MM.1S (cell line): ENCODE measurements at regions not wholly inside any gene's neighbourhood (a gene's known extent, or its start where the extent isn't known, plus 50 kb on each side); places are given as distances from the start of the nearest gene placed in this dataset.

ENCODE experiments used
- DNase-seq: peaks from one replicate; pipeline ENCODE4 v3.0.0-alpha.2; 2015
- H2AFZ ChIP-seq: fragments of 300-600 bp; sonication (generic); 2 replicates; pipeline ENCODE4 v1.6.0; 2016; ENCODE audit warnings: antibody characterized with exemption, low read length
- H3F3A ChIP-seq: fragments of 300-600 bp; sonication (generic); 2 replicates; pipeline ENCODE4 v1.6.1; 2016; ENCODE audit warnings: mild to moderate bottlenecking, antibody characterized with exemption, low read length, moderate library complexity, mixed read lengths; ENCODE audit not compliant: insufficient read depth
- H3K27ac ChIP-seq: fragments of 300-600 bp; sonication (generic); 2 replicates; pipeline ENCODE4 v1.5.1; 2016; ENCODE audit warnings: mild to moderate bottlenecking, low read length
- H3K27me3 ChIP-seq: fragments of 300-600 bp; sonication (generic); replicated peaks from 2 replicates; pipeline ENCODE4 v1.6.0; 2016; ENCODE audit warnings: low read length; ENCODE audit not compliant: insufficient read depth
- H3K36me3 ChIP-seq: fragments of 300-600 bp; sonication (generic); replicated peaks from 2 replicates; pipeline ENCODE4 v1.6.1; 2016; ENCODE audit warnings: mild to moderate bottlenecking, low read length, mixed read lengths; ENCODE audit not compliant: insufficient read depth
- H3K4me1 ChIP-seq: fragments of 300-600 bp; sonication (generic); 2 replicates; pipeline ENCODE4 v1.6.1; 2016; ENCODE audit warnings: low read length, mixed read lengths
- H3K4me2 ChIP-seq: fragments of 300-600 bp; sonication (generic); 2 replicates; pipeline ENCODE4 v1.6.0; 2016; ENCODE audit warnings: low read depth, low read length
- H3K4me3 ChIP-seq: fragments of 300-600 bp; sonication (generic); 2 replicates; pipeline ENCODE4 v1.5.1; 2016; ENCODE audit warnings: low read length, mixed read lengths
- H3K79me2 ChIP-seq: fragments of 300-600 bp; sonication (generic); 2 replicates; pipeline ENCODE4 v1.6.1; 2016; ENCODE audit warnings: mixed run types, low read length, mixed read lengths
- H3K9ac ChIP-seq: fragments of 300-600 bp; sonication (generic); 2 replicates; pipeline ENCODE4 v1.6.1; 2016; ENCODE audit warnings: low read length, mixed read lengths
- H3K9me2 ChIP-seq: fragments of 300-600 bp; sonication (generic); replicated peaks from 2 replicates; pipeline ENCODE4 v1.6.1; 2016; ENCODE audit warnings: mild to moderate bottlenecking, low read length, mixed read lengths; ENCODE audit not compliant: insufficient read depth
- H3K9me3 ChIP-seq: fragments of 300-600 bp; sonication (generic); replicated peaks from 2 replicates; pipeline ENCODE4 v1.6.1; 2016; ENCODE audit warnings: mild to moderate bottlenecking, low read length, mixed read lengths; ENCODE audit not compliant: insufficient read depth
- H4K20me1 ChIP-seq: fragments of 300-600 bp; sonication (generic); 2 replicates; pipeline ENCODE4 v1.6.1; 2016; ENCODE audit warnings: mild to moderate bottlenecking, low read length, moderate library complexity, mixed read lengths; ENCODE audit not compliant: insufficient read depth
- CTCF ChIP-seq: fragments of 300-600 bp; sonication (generic); IDR thresholded peaks from 2 replicates; pipeline ENCODE4 v1.5.1; 2016; ENCODE audit warnings: antibody characterized with exemption, low read length, mixed read lengths
- EZH2 ChIP-seq: fragments of 300-600 bp; sonication (generic); optimal IDR thresholded peaks from 2 replicates; pipeline ENCODE3; 2017; ENCODE audit warnings: low read depth, mild to moderate bottlenecking, antibody characterized with exemption, low read length, mixed read lengths
- EZH2phosphoT487 ChIP-seq: fragments of 300-600 bp; sonication (generic); IDR thresholded peaks from 2 replicates; pipeline ENCODE4 v1.6.1; 2018; ENCODE audit warnings: antibody characterized with exemption, low read length

- H4K20me1 ChIP-seq = no peaks in the 10 kb centered on the region
Observed at GRCh38 chr5:27524515-27524914, 486.1 kb upstream of the CDH9 start.

GRCh38 chr5:27523629-27524028, 485.2 kb upstream of the CDH9 start:
- no peak for DNase-seq
- H3F3A ChIP-seq = no peaks in the 10 kb centered on the region
- no peaks in the 10 kb centered on the region for H3K9me3 ChIP-seq
- H2AFZ ChIP-seq = no peak overlapping the region
- H3K27me3 ChIP-seq = no peaks in the 10 kb centered on the region
- no peaks in the 10 kb centered on the region for H3K36me3 ChIP-seq
- no peak overlapping the region for H3K9ac ChIP-seq
- no peaks in the 10 kb centered on the region for H4K20me1 ChIP-seq
- no peaks in the 10 kb centered on the region for H3K4me1 ChIP-seq
- no peaks in the 10 kb centered on the region for H3K9me2 ChIP-seq
- no peak overlapping the region for H3K4me2 ChIP-seq
- TF ChIP-seq CTCF (no peak), EZH2 (no peak), EZH2phosphoT487 (no peak)
- H3K79me2 ChIP-seq = no peaks in the 10 kb centered on the region
- no peak overlapping the region for H3K4me3 ChIP-seq
- no peak overlapping the region for H3K27ac ChIP-seq

More at GRCh38 chr5:27524515-27524914, 486.1 kb upstream of the CDH9 start:
- H3K79me2 ChIP-seq = no peaks in the 10 kb centered on the region
- H3K4me1 ChIP-seq = no peaks in the 10 kb centered on the region
- H3K36me3 ChIP-seq = no peaks in the 10 kb centered on the region
- DNase-seq = no peak
- no peaks in the 10 kb centered on the region for H3K27me3 ChIP-seq
- no peak overlapping the region for H3K4me2 ChIP-seq
- H3K9me3 ChIP-seq = no peaks in the 10 kb centered on the region
- H3K9ac ChIP-seq = no peak overlapping the region
- H3K27ac ChIP-seq = no peak overlapping the region
- TF ChIP-seq EZH2phosphoT487 = no peak
- no peak for TF ChIP-seq EZH2
- TF ChIP-seq CTCF = no peak
- H3K9me2 ChIP-seq = no peaks in the 10 kb centered on the region
- H3K4me3 ChIP-seq = no peak overlapping the region
- no peaks in the 10 kb centered on the region for H3F3A ChIP-seq
- H2AFZ ChIP-seq = no peak overlapping the region

- TF ChIP-seq EZH2 = no peak
- no peak for TF ChIP-seq CTCF
- TF ChIP-seq EZH2phosphoT487 = no peak
- no peaks in the 10 kb centered on the region for H3K9me2 ChIP-seq
Observed at GRCh38 chr5:27516437-27516836, 478.1 kb upstream of the CDH9 start.

More at GRCh38 chr5:27516437-27516836, 478.1 kb upstream of the CDH9 start:
- Histone ChIP-seq H3K27me3 (no peaks in the 10 kb centered on the region), H3F3A (no peaks in the 10 kb centered on the region), H4K20me1 (no peaks in the 10 kb centered on the region), H3K27ac (no peak overlapping the region), H3K36me3 (no peaks in the 10 kb centered on the region), H2AFZ (no peak overlapping the region), H3K4me2 (no peak overlapping the region), H3K9ac (no peak overlapping the region), H3K79me2 (no peaks in the 10 kb centered on the region), H3K4me3 (no peak overlapping the region), H3K4me1 (no peaks in the 10 kb centered on the region), H3K9me3 (no peaks in the 10 kb centered on the region)
- DNase-seq = no peak
